Retinal pigment epithelial cell (primary cell): ENCODE measurements at regions not wholly inside any gene's neighbourhood (a gene's known extent, or its start where the extent isn't known, plus 50 kb on each side); places are given as distances from the start of the nearest gene placed in this dataset.

ENCODE experiments used
- DNase-seq: peaks from one replicate; pipeline ENCODE4 v3.0.0-alpha.2; 2010; ENCODE audit warnings: low read depth
- H3K4me3 ChIP-seq: 2 replicates; pipeline ENCODE4 v1.5.1; 2011; ENCODE audit warnings: mild to moderate bottlenecking, low read length, control low read depth, moderate library complexity
- CTCF ChIP-seq: conservative IDR thresholded peaks from 2 replicates; pipeline ENCODE4 v1.5.1; 2011; ENCODE audit warnings: low read depth, low read length, control low read depth, inconsistent platforms

GRCh38 chr6:85396159-85396808 lies 53.6 kb upstream of the NT5E start:
- H3K4me3 ChIP-seq = no peak overlapping the region
- no peak for TF ChIP-seq CTCF
- no peak for DNase-seq

- TF ChIP-seq CTCF = no peak
- H3K4me3 ChIP-seq = no peak overlapping the region
- DNase-seq = peak; percentile 17
Observed at GRCh38 chr6:85395746-85396145, 54.1 kb upstream of the NT5E start.

GRCh38 chr6:85394853-85395538 lies 54.9 kb upstream of the NT5E start:
- DNase-seq = no peak
- no peak overlapping the region for H3K4me3 ChIP-seq
- TF ChIP-seq CTCF = no peak

GRCh38 chr6:85394199-85394598 lies 55.7 kb upstream of the NT5E start:
- no peak for DNase-seq
- no peak for TF ChIP-seq CTCF
- no peak overlapping the region for H3K4me3 ChIP-seq

GRCh38 chr6:85392379-85392778 lies 57.5 kb upstream of the NT5E start:
- H3K4me3 ChIP-seq = no peak overlapping the region
- DNase-seq = no peak
- no peak for TF ChIP-seq CTCF

- peak; percentile 52 for DNase-seq
- no peak for TF ChIP-seq CTCF
- no peak overlapping the region for H3K4me3 ChIP-seq
Observed at GRCh38 chr6:85390775-85391174, 59.1 kb upstream of the NT5E start.
